GM23248 (cell line): ENCODE measurements at regions not wholly inside any gene's neighbourhood (a gene's known extent, or its start where the extent isn't known, plus 50 kb on each side); places are given as distances from the start of the nearest gene placed in this dataset.

ENCODE experiments used
- DNase-seq: peaks from one replicate; pipeline ENCODE4 v3.0.0-alpha.2; 2015
- H2AFZ ChIP-seq: fragments of 200-600 bp; sonication (generic); 2 replicates; pipeline ENCODE4 v1.6.1; 2016; ENCODE audit warnings: antibody characterized with exemption
- H3F3A ChIP-seq: fragments of 200-600 bp; sonication (generic); 2 replicates; pipeline ENCODE4 v1.6.1; 2016; ENCODE audit warnings: mild to moderate bottlenecking, antibody characterized with exemption, mixed run types; ENCODE audit not compliant: insufficient read depth
- H3K27ac ChIP-seq: fragments of 200-600 bp; sonication (generic); 2 replicates; pipeline ENCODE4 v1.5.1; 2016; ENCODE audit warnings: mild to moderate bottlenecking
- H3K27me3 ChIP-seq: fragments of 200-600 bp; sonication (generic); replicated peaks from 2 replicates; pipeline ENCODE4 v1.6.1; 2016; ENCODE audit warnings: mild to moderate bottlenecking; ENCODE audit not compliant: insufficient read depth
- H3K36me3 ChIP-seq: fragments of 200-600 bp; sonication (generic); 2 replicates; pipeline ENCODE4 v1.6.1; 2016; ENCODE audit warnings: low read depth, mild to moderate bottlenecking
- H3K4me1 ChIP-seq: fragments of 200-600 bp; sonication (generic); 2 replicates; pipeline ENCODE4 v1.6.1; 2016; ENCODE audit warnings: mild to moderate bottlenecking; ENCODE audit not compliant: insufficient read depth
- H3K4me2 ChIP-seq: fragments of 200-600 bp; sonication (generic); one replicate; pipeline ENCODE4 v1.6.1; 2016; ENCODE audit warnings: mild to moderate bottlenecking; ENCODE audit not compliant: unreplicated experiment
- H3K4me3 ChIP-seq: fragments of 200-600 bp; sonication (generic); 2 replicates; pipeline ENCODE4 v1.5.1; 2016; ENCODE audit warnings: mild to moderate bottlenecking
- H3K79me2 ChIP-seq: fragments of 200-600 bp; sonication (generic); 2 replicates; pipeline ENCODE4 v1.6.1; 2016; ENCODE audit warnings: mild to moderate bottlenecking; ENCODE audit not compliant: insufficient read depth
- H3K9ac ChIP-seq: fragments of 200-600 bp; sonication (generic); 2 replicates; pipeline ENCODE4 v1.6.1; 2016; ENCODE audit warnings: mild to moderate bottlenecking
- H3K9me2 ChIP-seq: fragments of 200-600 bp; sonication (generic); 2 replicates; pipeline ENCODE4 v1.6.1; 2016; ENCODE audit warnings: mixed run types, mild to moderate bottlenecking, moderate library complexity; ENCODE audit not compliant: insufficient read depth
- H3K9me3 ChIP-seq: fragments of 200-600 bp; sonication (generic); one replicate; pipeline ENCODE4 v1.6.1; 2017; ENCODE audit warnings: low read depth
- H4K20me1 ChIP-seq: fragments of 200-600 bp; sonication (generic); 2 replicates; pipeline ENCODE4 v1.6.0; 2016; ENCODE audit not compliant: insufficient read depth
- EZH2 ChIP-seq: fragments of 200-600 bp; sonication (generic); IDR thresholded peaks from 2 replicates; pipeline ENCODE4 v1.6.1; 2018; ENCODE audit warnings: antibody characterized with exemption, mild to moderate bottlenecking; ENCODE audit not compliant: insufficient read depth, poor library complexity, severe bottlenecking
- EZH2phosphoT487 ChIP-seq: fragments of 200-600 bp; sonication (generic); IDR thresholded peaks from 2 replicates; pipeline ENCODE4 v1.6.1; 2018; ENCODE audit warnings: antibody characterized with exemption, moderate library complexity, mild to moderate bottlenecking, low read depth; ENCODE audit not compliant: insufficient read depth
- WGBS, 2 experiments: methylation state at CpG; one replicate each; pipeline ENCODE4 v1.1.6; 2015 to 2017; ENCODE audit warnings: low lambda C conversion rate in 2 of 2, low coverage in 1 of 2; ENCODE audit errors: missing lambda C conversion rate in 2 of 2; 5-methylcytosine and 5-hydroxymethylcytosine counted together
- in situ Hi-C: fragments of 300-500 bp; cut with MboI; formaldehyde crosslinking; loops from 2 replicates; pipeline ENCODE4 v1.15.0; 2020

- no peak overlapping the region for H3K4me2 ChIP-seq
- 38 to 43% methylated on average over 9 to 10 of the region's 10 CpGs for WGBS, 2 experiments
- no peaks in the 10 kb centered on the region for H3F3A ChIP-seq
- H2AFZ ChIP-seq: no peak overlapping the region
- H3K9ac ChIP-seq: no peak overlapping the region
- H3K79me2 ChIP-seq: no peaks in the 10 kb centered on the region
- no peaks in the 10 kb centered on the region for H3K4me1 ChIP-seq
- no peak for DNase-seq
- no peaks in the 10 kb centered on the region for H3K9me2 ChIP-seq
- no peaks in the 10 kb centered on the region for H3K9me3 ChIP-seq
- H3K27ac ChIP-seq: no peak overlapping the region
- in situ Hi-C loops: no loop called here
- H3K36me3 ChIP-seq: no peaks in the 10 kb centered on the region
- H4K20me1 ChIP-seq: no peaks in the 10 kb centered on the region
- TF ChIP-seq EZH2: no peak
- H3K27me3 ChIP-seq: peaks cover 37% of the 10 kb centered on the region
- H3K4me3 ChIP-seq: no peak overlapping the region
Observed at GRCh38 chr17:77782201-77782600, 176.3 kb upstream of the TNRC6C start.

GRCh38 chr17:77782611-77783010 lies 175.9 kb upstream of the TNRC6C start:
- Histone ChIP-seq H3K27ac (no peak overlapping the region), H3K9me3 (no peaks in the 10 kb centered on the region), H3K9ac (no peak overlapping the region), H3K9me2 (no peaks in the 10 kb centered on the region), H3K4me1 (no peaks in the 10 kb centered on the region), H4K20me1 (no peaks in the 10 kb centered on the region), H3K79me2 (no peaks in the 10 kb centered on the region), H2AFZ (no peak overlapping the region), H3K4me3 (no peak overlapping the region), H3K36me3 (no peaks in the 10 kb centered on the region), H3K27me3 (peaks cover 37% of the 10 kb centered on the region), H3F3A (no peaks in the 10 kb centered on the region), H3K4me2 (no peak overlapping the region)
- 74 to 80% methylated on average over 14 of the region's 14 CpGs for WGBS, 2 experiments
- in situ Hi-C loops: no loop called here
- TF ChIP-seq EZH2phosphoT487 (no peak), EZH2 (no peak)
- no peak for DNase-seq

GRCh38 chr17:77783991-77784820 lies 174.3 kb upstream of the TNRC6C start:
- H3K36me3 ChIP-seq: no peaks in the 10 kb centered on the region
- H3K9ac ChIP-seq: no peak overlapping the region
- no peaks in the 10 kb centered on the region for H4K20me1 ChIP-seq
- H3F3A ChIP-seq: no peaks in the 10 kb centered on the region
- WGBS, 2 experiments: 77 to 78% methylated on average over 20 of the region's 20 CpGs
- H3K27ac ChIP-seq: no peak overlapping the region
- H3K27me3 ChIP-seq: peaks cover 45% of the 10 kb centered on the region
- H3K4me2 ChIP-seq: no peak overlapping the region
- H3K4me1 ChIP-seq: no peaks in the 10 kb centered on the region
- no peak for DNase-seq
- no peaks in the 10 kb centered on the region for H3K9me3 ChIP-seq
- no peak overlapping the region for H3K4me3 ChIP-seq
- no peaks in the 10 kb centered on the region for H3K9me2 ChIP-seq
- TF ChIP-seq EZH2phosphoT487 (no peak), EZH2 (no peak)
- no peak overlapping the region for H2AFZ ChIP-seq
- H3K79me2 ChIP-seq: no peaks in the 10 kb centered on the region
- in situ Hi-C loops: no loop called here

- no peak overlapping the region for H3K9ac ChIP-seq
- no peaks in the 10 kb centered on the region for H3K79me2 ChIP-seq
- no peak overlapping the region for H3K4me2 ChIP-seq
- no peak for DNase-seq
- H3K9me2 ChIP-seq: no peaks in the 10 kb centered on the region
- no peak for TF ChIP-seq EZH2phosphoT487
- TF ChIP-seq EZH2: no peak
- H3K9me3 ChIP-seq: no peaks in the 10 kb centered on the region
- WGBS, 2 experiments: 63 to 66% methylated on average over 15 of the region's 15 CpGs
- no peaks in the 10 kb centered on the region for H4K20me1 ChIP-seq
- no peaks in the 10 kb centered on the region for H3K36me3 ChIP-seq
- H2AFZ ChIP-seq: no peak overlapping the region
- no peaks in the 10 kb centered on the region for H3K4me1 ChIP-seq
- in situ Hi-C loops: no loop called here
- H3K27me3 ChIP-seq: peaks cover 40% of the 10 kb centered on the region
- no peak overlapping the region for H3K4me3 ChIP-seq
- H3K27ac ChIP-seq: no peak overlapping the region
- no peaks in the 10 kb centered on the region for H3F3A ChIP-seq
Observed at GRCh38 chr17:77785312-77785905, 173.1 kb upstream of the TNRC6C start.
